SK-N-SH (cell line): ENCODE measurements at regions not wholly inside any gene's neighbourhood (a gene's known extent, or its start where the extent isn't known, plus 50 kb on each side); places are given as distances from the start of the nearest gene placed in this dataset.
A peak's percentile ranks its signal among the peaks of the same experiment; 100 is the strongest.

ENCODE experiments used
- CTCF ChIA-PET: fragments of 300-600, 350-600 bp; formaldehyde crosslinking; extraction: SDS; loops from one replicate; lab custom pipeline; 2021; lab: Yijun Ruan, JAX
- POLR2A ChIA-PET: fragments of 350-600 bp; sonication (Branson Sonifier 250); formaldehyde crosslinking; extraction: SDS; loops from one replicate; lab custom pipeline; 2020; ENCODE audit warnings: antibody characterized with exemption, inconsistent platforms; lab: Yijun Ruan, JAX
- DNase-seq: peaks from one replicate; pipeline ENCODE4 v3.0.0; 2012
- H2AFZ ChIP-seq: fragments of 200-600 bp; sonication (generic); 2 replicates; pipeline ENCODE4 v1.8.1; 2016; ENCODE audit warnings: antibody characterized with exemption, mild to moderate bottlenecking, low read depth
- H3F3A ChIP-seq: fragments of 200-600 bp; sonication (generic); replicated peaks from 2 replicates; pipeline ENCODE3; 2016; ENCODE audit warnings: antibody characterized with exemption, mild to moderate bottlenecking; ENCODE audit not compliant: insufficient read depth
- H3K27ac ChIP-seq, 2 experiments: fragments of 200-500 bp in 1 of 2; fragments of 200-600 bp in 1 of 2; sonication (Bioruptor generic) in 1 of 2; sonication (generic), shearing (Covaris generic) in 1 of 2; 2 replicates each; pipeline versions ENCODE4 v1.5.1 to v1.6.1; 2014 to 2016; ENCODE audit warnings: low read depth in 2 of 2, inconsistent platforms in 1 of 2, low read length in 1 of 2, mild to moderate bottlenecking in 1 of 2, mixed read lengths in 1 of 2
- H3K27me3 ChIP-seq: fragments of 200-600 bp; sonication (generic), shearing (Covaris generic); 2 replicates; pipeline ENCODE4 v1.6.1; 2016; ENCODE audit warnings: mixed run types; ENCODE audit not compliant: insufficient read depth
- H3K36me3 ChIP-seq, 2 experiments: fragments of 200-500 bp in 1 of 2; fragments of 200-600 bp in 1 of 2; sonication (Bioruptor generic) in 1 of 2; sonication (generic) in 1 of 2; replicated peaks in 1 of 2; 2 replicates each; pipeline versions ENCODE3 to v1.5.1; 2014 to 2016; ENCODE audit warnings: low read length in 1 of 2, mild to moderate bottlenecking in 1 of 2; ENCODE audit not compliant: insufficient read depth in 2 of 2, control insufficient read depth in 1 of 2
- H3K4me1 ChIP-seq, 2 experiments: fragments of 200-500 bp in 1 of 2; fragments of 200-600 bp in 1 of 2; sonication (Bioruptor generic) in 1 of 2; sonication (generic), shearing (Covaris generic) in 1 of 2; 2 replicates each; pipeline versions ENCODE4 v1.5.1 to v1.6.1; 2014 to 2016; ENCODE audit warnings: low read depth in 1 of 2, low read length in 1 of 2, mixed run types in 1 of 2; ENCODE audit not compliant: insufficient read depth in 2 of 2, control insufficient read depth in 1 of 2
- H3K4me2 ChIP-seq: fragments of 200-600 bp; sonication (generic), shearing (Covaris generic); 2 replicates; pipeline ENCODE4 v1.6.1; 2017; ENCODE audit warnings: mixed run types
- H3K4me3 ChIP-seq, 2 experiments: fragments of 200-500 bp in 1 of 2; fragments of 200-600 bp in 1 of 2; sonication (Bioruptor generic) in 1 of 2; sonication (generic), shearing (Covaris generic) in 1 of 2; 2 replicates each; pipeline versions ENCODE4 v1.5.1 to v1.8.1; 2014 to 2016; ENCODE audit warnings: low read depth in 2 of 2, inconsistent platforms in 1 of 2, low read length in 1 of 2, mild to moderate bottlenecking in 1 of 2, mixed read lengths in 1 of 2, moderate library complexity in 1 of 2
- H3K79me2 ChIP-seq: fragments of 200-600 bp; sonication (generic); 2 replicates; pipeline ENCODE4 v1.8.1; 2017; ENCODE audit warnings: mild to moderate bottlenecking; ENCODE audit not compliant: insufficient read depth
- H3K9ac ChIP-seq: fragments of 200-600 bp; sonication (generic); 2 replicates; pipeline ENCODE4 v1.6.1; 2017; ENCODE audit warnings: mixed run types
- H3K9me2 ChIP-seq: fragments of 200-600 bp; sonication (generic); 2 replicates; pipeline ENCODE4 v1.6.1; 2017; ENCODE audit warnings: mixed run types
- H3K9me3 ChIP-seq: fragments of 200-600 bp; sonication (generic); 2 replicates; pipeline ENCODE4 v1.6.1; 2017; ENCODE audit warnings: mixed run types, mild to moderate bottlenecking, moderate library complexity
- H4K20me1 ChIP-seq: fragments of 200-600 bp; sonication (generic); 2 replicates; pipeline ENCODE4 v1.6.1; 2017; ENCODE audit warnings: mild to moderate bottlenecking, mixed run types; ENCODE audit not compliant: insufficient read depth
- CHD2 ChIP-seq: fragments of 150-350 bp; IDR thresholded peaks from 2 replicates; pipeline ENCODE4 v1.6.1; 2018; ENCODE audit warnings: low read length; ENCODE audit not compliant: partially characterized antibody
- CTCF ChIP-seq: fragments of 200-600 bp; sonication (generic); IDR thresholded peaks from 2 replicates; pipeline ENCODE4 v1.6.1; 2017; ENCODE audit warnings: antibody characterized with exemption, mild to moderate bottlenecking, moderate library complexity
- EP300 ChIP-seq, 2 experiments: IDR thresholded peaks; 2 replicates each; pipeline versions ENCODE4 v1.4.0 to v1.6.1; 2012; ENCODE audit warnings: borderline replicate concordance in 1 of 2, low read depth in 1 of 2, low read length in 1 of 2
- FOXJ3 ChIP-seq: sonication (generic); formaldehyde crosslinking; IDR thresholded peaks from 2 replicates; pipeline ENCODE4 v1.5.1; 2020; ENCODE audit warnings: mild to moderate bottlenecking, missing genetic modification reagents
- GATA2 ChIP-seq: sonication (generic); formaldehyde crosslinking; IDR thresholded peaks from 2 replicates; pipeline ENCODE4 v1.5.0; 2020; ENCODE audit warnings: mild to moderate bottlenecking, missing genetic modification reagents
- JUND ChIP-seq: IDR thresholded peaks from 2 replicates; pipeline ENCODE4 v1.4.0; 2012
- MAX ChIP-seq: IDR thresholded peaks from 2 replicates; pipeline ENCODE4 v1.4.0; 2012; ENCODE audit warnings: low read depth
- MEF2A ChIP-seq: IDR thresholded peaks from 2 replicates; pipeline ENCODE4 v1.4.0; 2012; ENCODE audit warnings: low read depth, borderline replicate concordance
- MXI1 ChIP-seq: IDR thresholded peaks from 2 replicates; pipeline ENCODE4 v1.6.1; 2012; ENCODE audit warnings: mild to moderate bottlenecking, low read depth, low read length, improper control_type of control experiment
- NRF1 ChIP-seq: IDR thresholded peaks from 2 replicates; pipeline ENCODE4 v1.6.1; 2012; ENCODE audit warnings: low read depth, mild to moderate bottlenecking, low read length
- POLR2AphosphoS5 ChIP-seq: IDR thresholded peaks from 2 replicates; pipeline ENCODE4 v1.6.1; 2012; ENCODE audit warnings: low read depth, low read length
- RCOR1 ChIP-seq: fragments of 150-350 bp; IDR thresholded peaks from 2 replicates; pipeline ENCODE4 v1.6.1; 2017; ENCODE audit warnings: antibody characterized with exemption, low read length
- RFX5 ChIP-seq: IDR thresholded peaks from 2 replicates; pipeline ENCODE4 v1.6.1; 2012; ENCODE audit warnings: mild to moderate bottlenecking, improper control_type of control experiment, low read length
- TAF1 ChIP-seq: IDR thresholded peaks from 2 replicates; pipeline ENCODE4 v1.6.1; 2012; ENCODE audit warnings: low read depth, mild to moderate bottlenecking, low read length, moderate library complexity, borderline replicate concordance
- TCF12 ChIP-seq: IDR thresholded peaks from 2 replicates; pipeline ENCODE4 v1.4.0; 2012
- whole genome bisulfite sequencing: methylation state at CpG from one replicate; pipeline ENCODE4 v1.1.6; 2017; ENCODE audit warnings: low lambda C conversion rate; 5-methylcytosine and 5-hydroxymethylcytosine counted together
- TF ChIP-seq, protein P1 (sequence below): IDR thresholded peaks from 2 replicates; pipeline ENCODE4 v1.4.0; 2012; ENCODE audit warnings: low read depth, borderline replicate concordance
- TF ChIP-seq, protein P2 (sequence below): IDR thresholded peaks from 2 replicates; pipeline ENCODE4 v1.4.0; 2012; ENCODE audit warnings: low read depth, borderline replicate concordance
- TF ChIP-seq, protein P3 (sequence below): fragments of 150-350 bp; IDR thresholded peaks from 2 replicates; pipeline ENCODE4 v1.6.1; 2017; ENCODE audit warnings: antibody characterized with exemption, low read length, low read depth, borderline replicate concordance
- TF ChIP-seq, protein P4 (sequence below): fragments of 150-350 bp; IDR thresholded peaks from 2 replicates; pipeline ENCODE4 v1.6.1; 2016; ENCODE audit warnings: mild to moderate bottlenecking, low read depth, low read length

DNA sequence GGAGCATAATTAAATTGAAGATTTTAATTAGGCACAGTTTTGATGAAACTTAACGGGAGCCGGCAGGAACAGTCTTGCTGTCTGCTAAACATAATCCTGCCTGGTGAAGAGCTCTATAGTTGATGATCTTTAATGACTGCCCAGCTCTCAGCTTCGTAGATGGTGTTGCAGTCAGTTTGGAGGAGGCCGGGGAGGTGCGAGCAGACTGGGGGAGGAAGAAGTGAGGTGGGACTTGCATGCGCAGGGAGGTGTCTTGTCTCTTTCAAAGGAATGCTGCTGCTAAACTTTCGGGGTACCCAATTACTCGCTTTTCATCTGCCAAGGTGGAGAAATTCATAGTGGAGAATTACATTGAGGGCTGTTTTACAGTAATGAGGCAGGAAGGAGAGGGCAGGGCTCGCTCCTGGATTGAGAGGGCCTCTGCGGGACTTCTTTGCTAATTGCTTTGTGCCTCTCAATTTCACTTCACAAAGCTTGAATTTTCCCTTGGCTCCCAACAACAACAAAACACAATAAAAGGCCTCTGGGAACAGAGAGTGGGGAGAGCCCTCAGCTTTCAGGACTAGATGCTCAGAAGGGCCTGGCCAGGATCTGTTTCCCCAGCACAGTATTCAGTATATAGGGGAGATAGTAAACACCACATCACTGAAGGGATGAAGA, 257.9 kb upstream of the ADRA1B start (continued):
- TF ChIP-seq, protein P1, sequence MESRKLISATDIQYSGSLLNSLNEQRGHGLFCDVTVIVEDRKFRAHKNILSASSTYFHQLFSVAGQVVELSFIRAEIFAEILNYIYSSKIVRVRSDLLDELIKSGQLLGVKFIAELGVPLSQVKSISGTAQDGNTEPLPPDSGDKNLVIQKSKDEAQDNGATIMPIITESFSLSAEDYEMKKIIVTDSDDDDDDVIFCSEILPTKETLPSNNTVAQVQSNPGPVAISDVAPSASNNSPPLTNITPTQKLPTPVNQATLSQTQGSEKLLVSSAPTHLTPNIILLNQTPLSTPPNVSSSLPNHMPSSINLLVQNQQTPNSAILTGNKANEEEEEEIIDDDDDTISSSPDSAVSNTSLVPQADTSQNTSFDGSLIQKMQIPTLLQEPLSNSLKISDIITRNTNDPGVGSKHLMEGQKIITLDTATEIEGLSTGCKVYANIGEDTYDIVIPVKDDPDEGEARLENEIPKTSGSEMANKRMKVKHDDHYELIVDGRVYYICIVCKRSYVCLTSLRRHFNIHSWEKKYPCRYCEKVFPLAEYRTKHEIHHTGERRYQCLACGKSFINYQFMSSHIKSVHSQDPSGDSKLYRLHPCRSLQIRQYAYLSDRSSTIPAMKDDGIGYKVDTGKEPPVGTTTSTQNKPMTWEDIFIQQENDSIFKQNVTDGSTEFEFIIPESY: no peak
- TF ChIP-seq NRF1 (no peak), MEF2A (no peak), GATA2 (CRISPR knock-in tag) (no peak), FOXJ3 (CRISPR knock-in tag) (no peak), TCF12 (no peak), JUND (no peak), TAF1 (no peak)

DNA sequence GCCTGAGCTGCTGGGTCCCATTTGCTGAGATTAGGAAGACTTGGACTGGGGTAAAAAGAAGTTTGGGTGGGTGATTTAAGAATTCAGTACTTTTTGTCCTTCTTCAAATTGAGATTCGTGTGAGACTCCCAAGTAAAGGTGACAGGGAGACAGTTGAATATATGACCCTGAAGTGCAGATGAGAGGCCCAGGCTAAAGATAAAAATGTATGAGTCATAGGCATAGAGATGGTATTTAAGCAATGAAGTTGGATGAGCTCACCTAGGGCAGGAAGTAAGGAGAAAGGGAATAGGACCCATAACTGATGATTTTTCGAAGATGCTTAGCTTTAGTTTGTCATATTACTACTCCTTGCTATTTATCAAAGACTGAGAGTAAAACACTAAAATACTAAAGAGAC, 255.9 kb upstream of the ADRA1B start:
- H3K79me2 ChIP-seq: no peaks in the 10 kb centered on the region
- H3F3A ChIP-seq: no peaks in the 10 kb centered on the region
- H3K9ac ChIP-seq: no peak overlapping the region
- H3K36me3 ChIP-seq: no peaks in the 10 kb centered on the region
- ChIA-PET POLR2A (no interaction called here), CTCF (interaction anchor here (0.7 kb wide), 1 partner anchor 26 kb away, joined by 3 read pairs; no protein-coding TSS in a partner anchor)
- H4K20me1 ChIP-seq: no peaks in the 10 kb centered on the region
- H3K27me3 ChIP-seq: no peaks in the 10 kb centered on the region
- H3K4me3 ChIP-seq: no peak overlapping the region
- no peak for DNase-seq
- H3K4me2 ChIP-seq: no peak overlapping the region
- no peak overlapping the region for H3K27ac ChIP-seq
- no peaks in the 10 kb centered on the region for H3K4me1 ChIP-seq
- no peak overlapping the region for H2AFZ ChIP-seq
- H3K9me2 ChIP-seq: no peaks in the 10 kb centered on the region
- WGBS: 12% methylated on average over 2 of the region's 2 CpGs
- no peaks in the 10 kb centered on the region for H3K9me3 ChIP-seq
- peak in 1 of 2 experiments; percentile 33; a peak in 1 of 4 replicates for TF ChIP-seq EP300 (IDR thresholded peaks at IDR 0.05; ENCODE audit: borderline replicate concordance in 1 of 2, low read depth in 1 of 2, low read length in 1 of 2)
- peak; percentile 70 for TF ChIP-seq JUND
- TF ChIP-seq, protein P2, sequence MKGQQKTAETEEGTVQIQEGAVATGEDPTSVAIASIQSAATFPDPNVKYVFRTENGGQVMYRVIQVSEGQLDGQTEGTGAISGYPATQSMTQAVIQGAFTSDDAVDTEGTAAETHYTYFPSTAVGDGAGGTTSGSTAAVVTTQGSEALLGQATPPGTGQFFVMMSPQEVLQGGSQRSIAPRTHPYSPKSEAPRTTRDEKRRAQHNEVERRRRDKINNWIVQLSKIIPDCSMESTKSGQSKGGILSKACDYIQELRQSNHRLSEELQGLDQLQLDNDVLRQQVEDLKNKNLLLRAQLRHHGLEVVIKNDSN: no peak
- TF ChIP-seq, protein P3, sequence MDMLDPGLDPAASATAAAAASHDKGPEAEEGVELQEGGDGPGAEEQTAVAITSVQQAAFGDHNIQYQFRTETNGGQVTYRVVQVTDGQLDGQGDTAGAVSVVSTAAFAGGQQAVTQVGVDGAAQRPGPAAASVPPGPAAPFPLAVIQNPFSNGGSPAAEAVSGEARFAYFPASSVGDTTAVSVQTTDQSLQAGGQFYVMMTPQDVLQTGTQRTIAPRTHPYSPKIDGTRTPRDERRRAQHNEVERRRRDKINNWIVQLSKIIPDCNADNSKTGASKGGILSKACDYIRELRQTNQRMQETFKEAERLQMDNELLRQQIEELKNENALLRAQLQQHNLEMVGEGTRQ: no peak
- peak; percentile 31 for TF ChIP-seq TCF12
- no peak for TF ChIP-seq RFX5
- TF ChIP-seq FOXJ3 (CRISPR knock-in tag): no peak
- no peak for TF ChIP-seq RCOR1
- TF ChIP-seq CHD2: no peak
- TF ChIP-seq MAX: no peak
- no peak for TF ChIP-seq CTCF
- no peak for TF ChIP-seq MEF2A
- TF ChIP-seq, protein P4, sequence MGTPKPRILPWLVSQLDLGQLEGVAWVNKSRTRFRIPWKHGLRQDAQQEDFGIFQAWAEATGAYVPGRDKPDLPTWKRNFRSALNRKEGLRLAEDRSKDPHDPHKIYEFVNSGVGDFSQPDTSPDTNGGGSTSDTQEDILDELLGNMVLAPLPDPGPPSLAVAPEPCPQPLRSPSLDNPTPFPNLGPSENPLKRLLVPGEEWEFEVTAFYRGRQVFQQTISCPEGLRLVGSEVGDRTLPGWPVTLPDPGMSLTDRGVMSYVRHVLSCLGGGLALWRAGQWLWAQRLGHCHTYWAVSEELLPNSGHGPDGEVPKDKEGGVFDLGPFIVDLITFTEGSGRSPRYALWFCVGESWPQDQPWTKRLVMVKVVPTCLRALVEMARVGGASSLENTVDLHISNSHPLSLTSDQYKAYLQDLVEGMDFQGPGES: no peak
- TF ChIP-seq MXI1: no peak
- no peak for TF ChIP-seq TAF1
- no peak for TF ChIP-seq POLR2AphosphoS5
